ENCODE measurements at regions not wholly inside any gene's neighbourhood (a gene's known extent, or its start where the extent isn't known, plus 50 kb on each side); places are given as distances from the start of the nearest gene placed in this dataset.

DNA sequence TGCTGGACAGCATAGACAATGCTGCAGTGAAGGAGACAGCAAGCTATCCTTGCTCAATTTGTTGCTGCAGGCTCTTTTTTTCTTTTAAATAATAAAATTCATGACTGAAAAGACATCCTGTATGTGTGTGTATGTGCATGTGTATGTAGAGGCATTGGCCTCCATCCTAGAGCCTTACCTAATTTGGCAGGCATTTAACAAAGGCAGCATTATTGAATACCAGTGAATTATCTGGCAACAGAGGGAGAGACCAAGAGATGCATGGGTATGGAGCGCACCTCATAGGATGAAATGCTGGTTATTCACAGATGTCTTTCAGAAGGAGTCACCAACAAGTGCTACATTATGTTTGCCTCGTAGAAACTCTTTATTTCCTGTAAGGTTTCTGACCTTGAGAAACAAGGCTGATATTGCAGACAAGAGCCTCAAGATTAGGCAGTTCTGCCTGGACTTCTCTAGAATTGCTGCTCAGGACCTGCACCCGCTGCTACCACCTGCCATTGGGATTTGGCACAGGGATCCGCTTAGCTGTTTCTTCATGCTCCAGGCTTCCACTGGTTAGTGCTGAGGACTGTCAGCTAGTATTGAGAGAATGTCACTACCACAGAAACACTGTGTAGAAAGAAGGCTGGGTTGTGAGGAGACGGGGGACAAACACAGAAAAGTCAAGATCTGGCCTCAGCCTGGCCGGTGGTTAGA, 247.7 kb upstream of the RFX3 start:
- Mint-ChIP-seq H3K36me3 (ENCODE audit: low read depth) (peaks cover 4% of the 10 kb centered on the region), H3K27me3 (ENCODE audit: low read depth) (peaks cover 2% of the 10 kb centered on the region), H3K4me3 (ENCODE audit: low read depth) (no peak overlapping the region), H3K9me3 (peaks cover 3% of the 10 kb centered on the region), H3K4me1 (ENCODE audit: low read depth) (peaks cover 4% of the 10 kb centered on the region), H3K27ac (no peak overlapping the region)
- no peak for DNase-seq (ENCODE audit: low spot score)
- intact Hi-C loops (cut with micrococcal nuclease) = no loop called here

DNA sequence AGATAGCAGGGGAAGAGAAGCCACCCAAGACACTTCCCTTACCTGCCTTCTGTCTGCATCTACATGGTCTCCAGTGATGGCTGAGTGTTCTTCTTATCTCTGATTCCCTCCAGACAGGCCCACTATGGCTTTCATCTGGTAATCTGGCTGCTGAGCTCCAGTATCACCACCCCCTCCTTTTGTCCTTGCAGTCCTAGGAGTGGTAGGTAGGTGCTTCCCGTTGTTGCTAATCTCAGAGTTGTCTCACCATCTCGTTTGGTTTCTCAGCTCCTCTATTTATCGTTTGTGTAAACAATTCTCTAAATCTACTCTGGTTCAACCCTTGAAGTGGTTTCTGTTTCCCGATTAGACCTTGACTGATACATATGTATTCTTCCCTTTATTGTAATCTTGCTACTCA, 243.8 kb upstream of the RFX3 start:
- Mint-ChIP-seq H3K27me3 (ENCODE audit: low read depth) (no peaks in the 10 kb centered on the region), H3K9me3 (peaks cover 6% of the 10 kb centered on the region), H3K4me3 (ENCODE audit: low read depth) (no peak overlapping the region), H3K27ac (no peak overlapping the region), H3K4me1 (ENCODE audit: low read depth) (peaks cover 4% of the 10 kb centered on the region), H3K36me3 (ENCODE audit: low read depth) (peaks cover 4% of the 10 kb centered on the region)
- no peak for DNase-seq (ENCODE audit: low spot score)
- intact Hi-C loops (cut with micrococcal nuclease) = no loop called here

DNA sequence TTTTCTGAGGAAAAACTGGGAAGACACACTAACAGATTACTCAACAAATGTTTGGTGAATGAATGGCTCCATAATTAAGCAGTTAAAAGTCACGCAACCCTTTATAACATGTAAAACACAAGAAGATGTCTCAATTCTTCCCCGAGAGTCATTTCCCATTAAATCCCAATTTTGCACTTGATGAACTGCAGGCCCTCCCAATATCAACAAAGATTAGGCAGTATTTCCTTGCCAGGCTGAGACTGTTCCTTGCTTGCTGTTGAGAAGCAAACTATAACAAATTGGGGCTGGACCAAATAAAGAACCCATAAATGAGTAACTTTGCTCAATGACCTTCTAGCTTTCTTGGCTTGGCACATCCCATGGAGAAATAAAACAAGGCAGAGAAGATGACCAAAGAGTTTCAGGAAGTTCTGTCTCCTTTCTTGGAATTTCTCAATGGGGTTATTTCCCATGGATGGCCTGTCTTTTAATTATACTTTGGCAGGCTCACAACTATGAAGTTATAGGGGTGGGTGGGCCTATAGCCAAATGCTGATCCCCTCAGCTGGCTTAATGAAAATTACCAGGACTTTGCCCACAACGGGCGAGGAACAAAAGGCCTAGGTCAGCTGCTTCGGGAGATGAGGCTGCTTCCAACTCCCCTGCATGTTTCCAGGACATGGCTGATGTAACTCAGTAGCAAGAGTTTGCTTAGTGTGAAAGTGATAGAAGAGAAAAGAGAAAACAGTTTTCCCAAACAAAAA, 243.1 kb upstream of the RFX3 start:
- H3K27me3 Mint-ChIP-seq (ENCODE audit: low read depth) = no peaks in the 10 kb centered on the region
- H3K36me3 Mint-ChIP-seq (ENCODE audit: low read depth) = peaks cover 4% of the 10 kb centered on the region
- H3K9me3 Mint-ChIP-seq = peaks cover 6% of the 10 kb centered on the region
- intact Hi-C loops (cut with micrococcal nuclease) = no loop called here
- no peak for DNase-seq (ENCODE audit: low spot score)
- peaks cover 4% of the 10 kb centered on the region for H3K4me1 Mint-ChIP-seq (ENCODE audit: low read depth)
- no peak overlapping the region for H3K4me3 Mint-ChIP-seq (ENCODE audit: low read depth)
- no peak overlapping the region for H3K27ac Mint-ChIP-seq

DNA sequence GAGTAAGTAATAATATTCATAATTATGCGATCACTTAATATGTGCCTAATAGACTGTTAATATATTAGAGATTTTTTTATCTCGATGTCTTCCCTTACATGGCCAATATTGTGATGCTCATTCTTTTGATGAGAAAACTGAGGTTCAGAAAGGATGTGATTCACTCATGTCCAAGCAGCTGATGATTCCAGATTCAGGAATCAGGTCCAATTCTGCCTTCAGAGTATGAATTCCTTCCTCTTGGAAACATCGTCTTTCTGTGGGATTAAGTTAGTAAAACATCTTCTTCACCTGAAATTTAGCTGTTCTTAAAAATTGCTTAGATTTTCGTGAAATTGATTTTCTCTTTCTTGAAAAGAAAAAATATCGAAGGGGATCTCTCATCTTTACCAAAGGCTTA, 242.5 kb upstream of the RFX3 start:
- Mint-ChIP-seq H3K36me3 (ENCODE audit: low read depth) (peaks cover 4% of the 10 kb centered on the region), H3K4me3 (ENCODE audit: low read depth) (no peak overlapping the region), H3K4me1 (ENCODE audit: low read depth) (peaks cover 4% of the 10 kb centered on the region), H3K9me3 (peaks cover 6% of the 10 kb centered on the region), H3K27me3 (ENCODE audit: low read depth) (no peaks in the 10 kb centered on the region), H3K27ac (no peak overlapping the region)
- intact Hi-C loops (cut with micrococcal nuclease) = no loop called here
- no peak for DNase-seq (ENCODE audit: low spot score)

- Mint-ChIP-seq H3K27me3 (ENCODE audit: low read depth) (no peaks in the 10 kb centered on the region), H3K27ac (no peak overlapping the region), H3K9me3 (peaks cover 13% of the 10 kb centered on the region), H3K4me3 (ENCODE audit: low read depth) (no peak overlapping the region), H3K4me1 (ENCODE audit: low read depth) (peaks cover 26% of the 10 kb centered on the region), H3K36me3 (ENCODE audit: low read depth) (peaks cover 12% of the 10 kb centered on the region)
- intact Hi-C loops (cut with micrococcal nuclease) = no loop called here
- DNase-seq (ENCODE audit: low spot score) = no peak
These were observed 236.3 kb upstream of the RFX3 start for GRCh38 chr9:3762076-3762475.

DNA sequence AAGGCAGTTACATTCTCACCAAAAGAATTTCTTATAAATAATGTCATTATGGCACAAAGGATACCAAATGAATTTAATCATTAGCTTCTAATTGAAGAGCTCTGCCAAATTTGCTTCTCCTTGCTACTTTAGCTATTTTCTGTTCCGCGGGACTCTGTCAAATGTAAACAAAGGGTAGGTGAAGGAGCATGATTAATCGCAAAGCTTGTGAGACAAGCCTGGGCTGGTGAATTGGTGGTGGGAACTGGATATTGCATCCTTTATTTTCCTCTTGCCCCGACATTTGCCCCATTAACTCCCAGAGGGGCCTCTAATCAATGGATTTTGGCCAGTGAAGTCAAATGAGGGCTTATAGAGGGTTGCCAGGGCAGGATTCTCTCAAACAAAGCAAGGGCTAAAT, 234.2 kb upstream of the RFX3 start:
- H3K36me3 Mint-ChIP-seq (ENCODE audit: low read depth) = peaks cover 12% of the 10 kb centered on the region
- no peak for DNase-seq (ENCODE audit: low spot score)
- peaks cover 13% of the 10 kb centered on the region for H3K9me3 Mint-ChIP-seq
- no peak overlapping the region for H3K4me3 Mint-ChIP-seq (ENCODE audit: low read depth)
- H3K27me3 Mint-ChIP-seq (ENCODE audit: low read depth) = no peaks in the 10 kb centered on the region
- intact Hi-C loops (cut with micrococcal nuclease) = no loop called here
- no peak overlapping the region for H3K27ac Mint-ChIP-seq
- H3K4me1 Mint-ChIP-seq (ENCODE audit: low read depth) = peaks cover 26% of the 10 kb centered on the region

GRCh38 chr9:3758816-3759576, 233.2 kb upstream of the RFX3 start:
- DNase-seq (ENCODE audit: low spot score) = peak; percentile 10
- Mint-ChIP-seq H3K9me3 (peaks cover 13% of the 10 kb centered on the region), H3K27me3 (ENCODE audit: low read depth) (no peaks in the 10 kb centered on the region), H3K4me3 (ENCODE audit: low read depth) (no peak overlapping the region), H3K27ac (no peak overlapping the region), H3K4me1 (ENCODE audit: low read depth) (peaks cover 26% of the 10 kb centered on the region), H3K36me3 (ENCODE audit: low read depth) (peaks cover 12% of the 10 kb centered on the region)
- intact Hi-C loops (cut with micrococcal nuclease) = loop anchor here (1.0 to 2.0 kb wide), 2 partner anchors 13 to 26 kb away; no protein-coding TSS in a partner anchor

GRCh38 chr9:3756071-3756470, 230.3 kb upstream of the RFX3 start:
- no peak overlapping the region for H3K27ac Mint-ChIP-seq
- intact Hi-C loops (cut with micrococcal nuclease) = no loop called here
- H3K9me3 Mint-ChIP-seq = peaks cover 17% of the 10 kb centered on the region
- H3K27me3 Mint-ChIP-seq (ENCODE audit: low read depth) = no peaks in the 10 kb centered on the region
- peaks cover 32% of the 10 kb centered on the region for H3K4me1 Mint-ChIP-seq (ENCODE audit: low read depth)
- H3K4me3 Mint-ChIP-seq (ENCODE audit: low read depth) = no peak overlapping the region
- peaks cover 12% of the 10 kb centered on the region for H3K36me3 Mint-ChIP-seq (ENCODE audit: low read depth)
- no peak for DNase-seq (ENCODE audit: low spot score)

- no peak overlapping the region for H3K4me3 Mint-ChIP-seq (ENCODE audit: low read depth)
- H3K27me3 Mint-ChIP-seq (ENCODE audit: low read depth) = no peaks in the 10 kb centered on the region
- H3K9me3 Mint-ChIP-seq = peaks cover 11% of the 10 kb centered on the region
- H3K36me3 Mint-ChIP-seq (ENCODE audit: low read depth) = peaks cover 8% of the 10 kb centered on the region
- H3K4me1 Mint-ChIP-seq (ENCODE audit: low read depth) = peaks cover 30% of the 10 kb centered on the region
- no peak for DNase-seq (ENCODE audit: low spot score)
- intact Hi-C loops (cut with micrococcal nuclease) = no loop called here
- H3K27ac Mint-ChIP-seq = no peak overlapping the region
These were observed 225.4 kb upstream of the RFX3 start for GRCh38 chr9:3751125-3751758.

GRCh38 chr9:3750321-3750720, 224.5 kb upstream of the RFX3 start:
- H3K36me3 Mint-ChIP-seq (ENCODE audit: low read depth) = peaks cover 12% of the 10 kb centered on the region
- DNase-seq (ENCODE audit: low spot score) = no peak
- H3K27me3 Mint-ChIP-seq (ENCODE audit: low read depth) = no peaks in the 10 kb centered on the region
- H3K27ac Mint-ChIP-seq = no peak overlapping the region
- H3K4me3 Mint-ChIP-seq (ENCODE audit: low read depth) = no peak overlapping the region
- peaks cover 17% of the 10 kb centered on the region for H3K9me3 Mint-ChIP-seq
- intact Hi-C loops (cut with micrococcal nuclease) = no loop called here
- peaks cover 34% of the 10 kb centered on the region for H3K4me1 Mint-ChIP-seq (ENCODE audit: low read depth)

DNA sequence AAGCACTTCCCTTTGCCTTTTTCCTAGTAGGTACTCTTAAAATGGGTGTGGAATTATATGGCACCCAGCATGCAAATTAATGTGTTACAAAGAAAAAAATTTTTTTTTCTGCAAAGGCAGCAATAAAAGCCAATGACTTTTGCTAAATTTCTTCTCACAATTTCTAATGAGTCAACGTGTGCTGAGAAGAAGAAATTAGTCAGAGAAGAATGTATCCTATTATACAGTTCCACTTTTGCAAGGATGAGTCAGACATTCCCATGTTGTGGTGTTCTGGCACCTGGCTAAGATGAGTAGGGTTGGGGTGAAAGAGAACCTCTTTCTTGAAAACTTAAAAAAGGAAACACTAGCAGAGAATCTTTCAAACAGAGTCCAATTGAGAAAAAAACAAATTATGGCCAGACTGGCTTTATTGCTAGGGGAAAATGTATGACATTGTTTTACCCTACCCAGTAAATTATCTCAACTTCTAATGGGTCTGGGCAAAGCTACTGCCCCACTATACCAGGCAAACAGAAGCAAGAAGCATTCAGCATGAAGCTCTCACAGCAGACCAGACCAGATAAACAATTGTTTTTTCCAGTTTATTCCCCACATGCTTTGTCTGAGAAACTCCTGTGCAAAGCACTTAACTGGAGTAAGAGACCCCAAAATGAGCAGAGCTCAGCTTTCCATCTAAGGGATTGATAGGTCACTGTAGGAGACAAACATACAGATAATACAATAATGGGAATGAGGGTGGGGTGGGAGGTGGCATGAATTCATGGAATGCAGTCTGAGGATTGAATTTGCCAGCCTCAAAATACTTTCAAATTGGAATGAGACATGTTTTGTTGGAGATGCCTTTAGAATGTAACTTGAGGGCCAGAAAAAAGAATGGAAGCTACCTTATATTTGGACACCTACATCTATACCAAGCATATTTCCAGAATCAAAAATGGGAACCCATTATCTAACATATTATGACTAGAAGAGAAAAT, 220.8 kb upstream of the RFX3 start:
- Mint-ChIP-seq H3K27me3 (ENCODE audit: low read depth) (no peaks in the 10 kb centered on the region), H3K36me3 (ENCODE audit: low read depth) (peaks cover 16% of the 10 kb centered on the region), H3K9me3 (peaks cover 20% of the 10 kb centered on the region), H3K4me3 (ENCODE audit: low read depth) (no peak overlapping the region), H3K27ac (peak overlapping the region; percentile 76), H3K4me1 (ENCODE audit: low read depth) (peaks cover 32% of the 10 kb centered on the region)
- intact Hi-C loops (cut with micrococcal nuclease) = loop anchor here (1.0 to 5.0 kb wide), 4 partner anchors 13 to 158 kb away; no protein-coding TSS in a partner anchor
- DNase-seq (ENCODE audit: low spot score) = no peak

Data from activated T-helper 2 cell treated with anti-CD3 and anti-CD28 coated beads, Interferon-gamma antibody, Interleukin-2, Interleukin-4, amounts not matched to agents 10 μg/mL and 5 μg/mL and 100 μg/mL, durations not matched to agents 14 hours and 24 hours and 36 hours (primary cell).